Esophagus muscularis mucosa (tissue), 4 donors: ENCODE measurements at regions not wholly inside any gene's neighbourhood (a gene's known extent, or its start where the extent isn't known, plus 50 kb on each side); places are given as distances from the start of the nearest gene placed in this dataset.

ENCODE experiments used
- DNase-seq: peaks from one replicate; pipeline ENCODE4 v3.0.0-alpha.2; 2017; ENCODE audit errors: extremely low spot score
- H3K27ac ChIP-seq, 4 donors: fragments of 200-600 bp; sonication (generic); replicated peaks in 1 of 4; 1 replicate in 3 of 4; 2 replicates in 1 of 4; pipeline ENCODE4 v1.5.1; 2016 to 2019; ENCODE audit warnings: mild to moderate bottlenecking in 1 of 4
- H3K27me3 ChIP-seq, 4 donors: fragments of 200-600 bp; sonication (generic); one replicate each; pipeline versions ENCODE4 v1.5.1 to v1.6.0; 2016 to 2019
- H3K36me3 ChIP-seq, 4 donors: fragments of 200-600 bp; sonication (generic); one replicate each; pipeline ENCODE4 v1.5.1; 2016 to 2019
- H3K4me1 ChIP-seq, 4 donors: fragments of 200-600 bp; sonication (generic); one replicate each; pipeline ENCODE4 v1.5.1; 2016 to 2019
- H3K4me3 ChIP-seq, 4 donors: fragments of 200-600 bp; sonication (generic); 1 replicate in 2 of 4; 2 replicates in 2 of 4; pipeline ENCODE4 v1.5.1; 2016 to 2019; ENCODE audit warnings: mild to moderate bottlenecking in 4 of 4, moderate library complexity in 1 of 4
- H3K9me3 ChIP-seq, 4 donors: fragments of 200-600 bp; sonication (generic); 1 replicate in 3 of 4; 2 replicates in 1 of 4; pipeline ENCODE4 v1.5.1; 2016 to 2019
- CTCF ChIP-seq, 3 experiments: fragments of 200-600 bp in 2 of 3; fragments of 450-650 bp in 1 of 3; sonication (generic) in 2 of 3; IDR thresholded peaks; one replicate each; pipeline ENCODE4 v1.5.1; 2017 to 2019; ENCODE audit warnings: antibody characterized with exemption in 3 of 3, mild to moderate bottlenecking in 2 of 3, moderate library complexity in 1 of 3
- EP300 ChIP-seq: sonication (generic); formaldehyde crosslinking; IDR thresholded peaks from one replicate; pipeline ENCODE4 v1.6.1; 2017; ENCODE audit warnings: antibody characterized with exemption
- POLR2A ChIP-seq: fragments of 450-650 bp; IDR thresholded peaks from one replicate; pipeline ENCODE4 v1.6.1; 2017; ENCODE audit warnings: antibody characterized with exemption, moderate library complexity, mild to moderate bottlenecking, low read depth
- POLR2AphosphoS5 ChIP-seq, 2 donors: sonication (generic); formaldehyde crosslinking; IDR thresholded peaks; one replicate each; pipeline ENCODE4 v1.6.1; 2017; ENCODE audit warnings: antibody characterized with exemption in 2 of 2
- WGBS: methylation state at CpG from one replicate; pipeline ENCODE4 v1.1.5; 2018; 5-methylcytosine and 5-hydroxymethylcytosine counted together
- intact Hi-C: fragments of 100-400 bp; cut with DNase I; formaldehyde crosslinking; loops from one replicate; pipeline ENCODE4 v1.15.1; 2023

- no peaks in the 10 kb centered on the region for H3K36me3 ChIP-seq
- intact Hi-C loops: no loop called here
- no peak for DNase-seq
- no peaks in the 10 kb centered on the region for H3K9me3 ChIP-seq
- no peaks in the 10 kb centered on the region for H3K27me3 ChIP-seq
- 76% methylated on average over 1 of the region's 1 CpG for WGBS
- no peaks in the 10 kb centered on the region for H3K4me1 ChIP-seq
- H3K4me3 ChIP-seq: no peak overlapping the region
- TF ChIP-seq POLR2AphosphoS5 (IDR thresholded peaks at IDR 0.05) (no peak), EP300 (no peak), CTCF (IDR thresholded peaks at IDR 0.05) (no peak), POLR2A (no peak)
- H3K27ac ChIP-seq: no peak overlapping the region
These were observed 130.0 kb upstream of the BMP5 start for GRCh38 chr6:56005426-56005825.

- 77% methylated on average over 2 of the region's 2 CpGs for WGBS
- Histone ChIP-seq H3K27me3 (no peaks in the 10 kb centered on the region), H3K9me3 (no peaks in the 10 kb centered on the region), H3K4me3 (no peak overlapping the region), H3K27ac (no peak overlapping the region), H3K36me3 (no peaks in the 10 kb centered on the region), H3K4me1 (peaks cover 0 to 5% (median 0%) of the 10 kb centered on the region in 4 donors)
- intact Hi-C loops: no loop called here
- no peak for DNase-seq
- TF ChIP-seq CTCF (IDR thresholded peaks at IDR 0.05) (no peak), POLR2AphosphoS5 (IDR thresholded peaks at IDR 0.05) (no peak), POLR2A (no peak), EP300 (no peak)
These were observed 129.0 kb upstream of the BMP5 start for GRCh38 chr6:56004426-56004825.

- H3K4me3 ChIP-seq: no peak overlapping the region
- H3K27me3 ChIP-seq: no peaks in the 10 kb centered on the region
- TF ChIP-seq POLR2AphosphoS5 (IDR thresholded peaks at IDR 0.05) (no peak), EP300 (no peak), CTCF (IDR thresholded peaks at IDR 0.05) (no peak), POLR2A (no peak)
- peaks cover 0 to 13% (median 2%) of the 10 kb centered on the region in 4 donors for H3K4me1 ChIP-seq
- DNase-seq: no peak
- WGBS: 90% methylated on average over 2 of the region's 2 CpGs
- no peaks in the 10 kb centered on the region for H3K36me3 ChIP-seq
- H3K27ac ChIP-seq: no peak overlapping the region
- H3K9me3 ChIP-seq: no peaks in the 10 kb centered on the region
- intact Hi-C loops: no loop called here
These were observed 128.2 kb upstream of the BMP5 start for GRCh38 chr6:56003616-56004015.

GRCh38 chr6:56002336-56002735 is 126.9 kb upstream of the BMP5 start:
- intact Hi-C loops: no loop called here
- WGBS: 80% methylated on average over 5 of the region's 5 CpGs
- Histone ChIP-seq H3K36me3 (no peaks in the 10 kb centered on the region), H3K4me1 (peaks cover 0 to 14% (median 2%) of the 10 kb centered on the region in 4 donors), H3K27ac (no peak overlapping the region), H3K4me3 (no peak overlapping the region), H3K9me3 (no peaks in the 10 kb centered on the region), H3K27me3 (no peaks in the 10 kb centered on the region)
- no peak for DNase-seq
- TF ChIP-seq POLR2AphosphoS5 (IDR thresholded peaks at IDR 0.05) (no peak), POLR2A (no peak), EP300 (no peak), CTCF (IDR thresholded peaks at IDR 0.05) (no peak)

GRCh38 chr6:55998576-55998975 is 123.2 kb upstream of the BMP5 start:
- Histone ChIP-seq H3K4me3 (no peak overlapping the region), H3K27ac (no peak overlapping the region), H3K27me3 (no peaks in the 10 kb centered on the region), H3K9me3 (peaks cover 0 to 2% (median 0%) of the 10 kb centered on the region in 4 donors), H3K4me1 (peaks cover 0 to 14% (median 2%) of the 10 kb centered on the region in 4 donors), H3K36me3 (no peaks in the 10 kb centered on the region)
- no peak for DNase-seq
- 93% methylated on average over 2 of the region's 2 CpGs for WGBS
- TF ChIP-seq POLR2A (no peak), EP300 (no peak), POLR2AphosphoS5 (IDR thresholded peaks at IDR 0.05) (no peak), CTCF (IDR thresholded peaks at IDR 0.05) (no peak)
- intact Hi-C loops: no loop called here
